Uterus (tissue), 3 donors: ENCODE measurements at regions not wholly inside any gene's neighbourhood (a gene's known extent, or its start where the extent isn't known, plus 50 kb on each side); places are given as distances from the start of the nearest gene placed in this dataset.

Experiments used
- DNase-seq, 2 donors: peaks; one replicate each; pipeline ENCODE4 v3.0.0-alpha.2; 2019 to 2020
- H3K27ac ChIP-seq, 2 donors: fragments of 200-600 bp; sonication (generic); 1 replicate in 1 of 2; 2 replicates in 1 of 2; pipeline ENCODE4 v1.5.1; 2016 to 2018
- H3K27me3 ChIP-seq, 2 donors: fragments of 200-600 bp; sonication (generic); one replicate each; pipeline ENCODE4 v1.5.1; 2018 to 2019; ENCODE audit warnings: control low read depth in 1 of 2
- H3K36me3 ChIP-seq, 2 donors: fragments of 200-600 bp; sonication (generic); one replicate each; pipeline ENCODE4 v1.5.1; 2019; ENCODE audit warnings: control low read depth in 1 of 2
- H3K4me1 ChIP-seq, 2 donors: fragments of 200-600 bp; sonication (generic); one replicate each; pipeline ENCODE4 v1.5.1; 2018 to 2019; ENCODE audit warnings: control low read depth in 1 of 2
- H3K4me3 ChIP-seq, 2 donors: fragments of 200-600 bp; sonication (generic); 1 replicate in 1 of 2; 2 replicates in 1 of 2; pipeline ENCODE4 v1.5.1; 2018 to 2019; ENCODE audit warnings: mild to moderate bottlenecking in 1 of 2
- H3K9me3 ChIP-seq, 2 donors: fragments of 200-600 bp; sonication (generic); one replicate each; pipeline ENCODE4 v1.5.1; 2019; ENCODE audit warnings: control low read depth in 1 of 2
- POLR2A ChIP-seq, 2 donors: fragments of 450-650 bp; IDR thresholded peaks; one replicate each; pipeline ENCODE4 v1.6.1; 2016; ENCODE audit warnings: antibody characterized with exemption in 2 of 2, mild to moderate bottlenecking in 1 of 2, moderate library complexity in 1 of 2
- intact Hi-C: fragments of 100-400 bp; cut with DNase I; formaldehyde crosslinking; loops from one replicate; pipeline ENCODE4 v1.15.1; 2023; ENCODE audit warnings: low total_unique reads
- TF ChIP-seq, protein P1 (sequence below), 4 experiments: fragments of 200-600 bp in 2 of 4; fragments of 450-650 bp in 2 of 4; sonication (generic) in 2 of 4; IDR thresholded peaks; one replicate each; pipeline ENCODE4 v1.5.1; 2016 to 2019; ENCODE audit warnings: antibody characterized with exemption in 4 of 4, mild to moderate bottlenecking in 2 of 4, moderate library complexity in 1 of 4
- donor health status: DM: yes; HTN: yes; CAD: no.

DNA sequence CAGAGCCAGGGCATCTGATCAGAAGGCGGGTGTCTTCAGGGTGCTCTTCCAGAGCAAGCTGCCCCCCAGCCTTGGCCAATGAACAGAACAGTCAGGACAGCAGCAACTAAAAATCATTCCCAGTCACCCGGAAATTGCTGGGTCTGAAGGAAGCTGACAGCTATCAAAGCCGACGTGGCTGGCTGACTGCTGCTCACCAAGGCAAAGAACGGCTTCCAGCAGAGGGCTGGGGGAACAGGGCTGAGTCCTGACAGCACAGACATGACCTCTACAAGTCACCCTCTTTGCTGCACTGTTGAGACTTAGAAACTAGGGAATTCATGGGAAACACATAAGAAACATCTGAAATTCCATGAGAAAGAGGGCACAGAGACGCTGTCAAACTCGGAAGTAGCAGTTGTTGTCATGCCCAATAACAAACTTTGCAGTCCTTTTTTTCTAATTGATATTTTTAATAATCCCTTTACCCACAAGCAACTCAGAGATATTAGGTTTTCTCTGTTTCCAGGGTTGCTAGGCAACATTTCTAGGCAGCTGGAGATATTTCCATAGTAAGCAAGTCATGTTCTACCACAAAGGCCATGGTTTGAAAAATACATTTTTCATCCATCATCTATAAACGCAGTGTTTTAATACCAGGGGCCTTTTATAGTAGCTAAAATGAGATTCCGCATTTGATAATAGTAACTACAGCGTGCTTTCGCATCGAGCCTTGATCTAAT lies 365.2 kb downstream of the SEC23A start:
- TF ChIP-seq, protein P1, sequence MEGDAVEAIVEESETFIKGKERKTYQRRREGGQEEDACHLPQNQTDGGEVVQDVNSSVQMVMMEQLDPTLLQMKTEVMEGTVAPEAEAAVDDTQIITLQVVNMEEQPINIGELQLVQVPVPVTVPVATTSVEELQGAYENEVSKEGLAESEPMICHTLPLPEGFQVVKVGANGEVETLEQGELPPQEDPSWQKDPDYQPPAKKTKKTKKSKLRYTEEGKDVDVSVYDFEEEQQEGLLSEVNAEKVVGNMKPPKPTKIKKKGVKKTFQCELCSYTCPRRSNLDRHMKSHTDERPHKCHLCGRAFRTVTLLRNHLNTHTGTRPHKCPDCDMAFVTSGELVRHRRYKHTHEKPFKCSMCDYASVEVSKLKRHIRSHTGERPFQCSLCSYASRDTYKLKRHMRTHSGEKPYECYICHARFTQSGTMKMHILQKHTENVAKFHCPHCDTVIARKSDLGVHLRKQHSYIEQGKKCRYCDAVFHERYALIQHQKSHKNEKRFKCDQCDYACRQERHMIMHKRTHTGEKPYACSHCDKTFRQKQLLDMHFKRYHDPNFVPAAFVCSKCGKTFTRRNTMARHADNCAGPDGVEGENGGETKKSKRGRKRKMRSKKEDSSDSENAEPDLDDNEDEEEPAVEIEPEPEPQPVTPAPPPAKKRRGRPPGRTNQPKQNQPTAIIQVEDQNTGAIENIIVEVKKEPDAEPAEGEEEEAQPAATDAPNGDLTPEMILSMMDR (IDR thresholded peaks at IDR 0.05), result no peak
- no peak for TF ChIP-seq POLR2A (IDR thresholded peaks at IDR 0.05)
- DNase-seq, result no peak
- Histone ChIP-seq H3K9me3 (no peaks in the 10 kb centered on the region), H3K4me1 (no peaks in the 10 kb centered on the region), H3K36me3 (no peaks in the 10 kb centered on the region), H3K4me3 (no peak overlapping the region), H3K27me3 (no peaks in the 10 kb centered on the region), H3K27ac (no peak overlapping the region)
- intact Hi-C loops, result no loop called here

DNA sequence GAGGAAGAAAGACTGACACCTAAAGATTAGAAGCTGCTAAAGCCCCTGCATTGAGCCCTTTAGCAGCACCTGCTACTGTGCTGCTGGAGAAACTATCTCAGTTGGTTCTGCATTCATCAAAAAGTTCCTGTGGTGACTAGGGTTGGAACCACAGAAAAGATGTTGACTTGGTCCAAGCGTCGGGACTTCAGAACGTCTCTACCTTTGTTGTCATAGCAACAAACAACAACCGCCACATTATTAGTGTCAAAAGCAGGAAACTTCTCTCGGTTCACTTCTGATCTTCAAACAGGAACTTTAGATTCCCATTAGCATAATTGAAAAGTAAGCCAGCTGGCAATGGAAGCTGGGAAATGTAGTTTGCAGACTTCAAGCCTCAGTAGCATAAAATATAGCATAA lies 368.0 kb downstream of the SEC23A start:
- Histone ChIP-seq H3K27me3 (no peaks in the 10 kb centered on the region), H3K9me3 (no peaks in the 10 kb centered on the region), H3K4me3 (no peak overlapping the region), H3K36me3 (no peaks in the 10 kb centered on the region), H3K27ac (no peak overlapping the region), H3K4me1 (no peaks in the 10 kb centered on the region)
- TF ChIP-seq, protein P1 (IDR thresholded peaks at IDR 0.05), result no peak
- no peak for TF ChIP-seq POLR2A (IDR thresholded peaks at IDR 0.05)
- intact Hi-C loops, result no loop called here
- DNase-seq, result no peak

DNA sequence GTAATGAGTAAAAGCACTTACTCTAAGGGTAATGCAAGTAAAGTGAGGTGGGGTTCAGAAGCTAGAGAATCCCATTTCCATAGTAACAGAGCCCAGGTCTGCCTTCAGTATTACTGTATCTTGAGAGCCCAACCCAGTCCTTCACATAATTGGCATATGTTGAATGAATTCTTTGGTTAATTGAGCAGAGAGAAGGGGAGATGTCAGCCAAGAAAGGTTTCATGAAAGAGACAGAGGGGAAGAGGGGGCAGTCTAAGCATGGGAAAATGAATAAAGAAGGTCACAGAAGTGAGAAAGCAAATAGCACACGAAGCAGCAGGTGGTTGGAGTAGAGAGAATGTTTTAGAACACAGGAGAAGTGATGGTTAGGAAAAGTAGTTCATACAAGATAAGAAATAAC lies 371.1 kb downstream of the SEC23A start:
- H3K36me3 ChIP-seq, result no peaks in the 10 kb centered on the region
- TF ChIP-seq, protein P1 (IDR thresholded peaks at IDR 0.05), result no peak
- no peak for TF ChIP-seq POLR2A (IDR thresholded peaks at IDR 0.05)
- no peak for DNase-seq
- H3K27ac ChIP-seq, result no peak overlapping the region
- H3K4me1 ChIP-seq, result no peaks in the 10 kb centered on the region
- no peak overlapping the region for H3K4me3 ChIP-seq
- intact Hi-C loops, result no loop called here
- H3K9me3 ChIP-seq, result no peaks in the 10 kb centered on the region
- no peaks in the 10 kb centered on the region for H3K27me3 ChIP-seq

DNA sequence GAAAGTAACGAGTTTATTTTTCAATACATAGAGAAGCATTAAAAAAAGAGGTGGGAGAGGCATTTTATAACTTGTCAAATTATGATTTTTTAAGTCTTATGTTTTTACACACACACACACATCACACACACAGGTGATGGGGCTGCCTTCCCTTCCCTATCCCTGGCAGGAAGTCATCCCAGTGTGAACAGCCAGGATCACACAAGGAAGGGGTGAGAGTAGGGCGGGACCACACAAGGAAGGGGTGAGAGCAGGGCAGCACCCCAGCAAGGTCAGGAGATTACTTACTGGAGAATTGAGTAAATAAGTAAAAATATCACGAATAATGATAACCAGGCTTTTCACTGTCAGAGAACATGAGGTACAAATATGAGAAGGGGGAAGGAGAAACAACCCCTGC lies 372.6 kb downstream of the SEC23A start:
- H3K4me3 ChIP-seq, result no peak overlapping the region
- no peaks in the 10 kb centered on the region for H3K27me3 ChIP-seq
- no peaks in the 10 kb centered on the region for H3K4me1 ChIP-seq
- H3K36me3 ChIP-seq, result no peaks in the 10 kb centered on the region
- TF ChIP-seq POLR2A (IDR thresholded peaks at IDR 0.05), result no peak
- TF ChIP-seq, protein P1 (IDR thresholded peaks at IDR 0.05), result no peak
- intact Hi-C loops, result no loop called here
- DNase-seq, result no peak
- H3K27ac ChIP-seq, result no peak overlapping the region
- H3K9me3 ChIP-seq, result no peaks in the 10 kb centered on the region

DNA sequence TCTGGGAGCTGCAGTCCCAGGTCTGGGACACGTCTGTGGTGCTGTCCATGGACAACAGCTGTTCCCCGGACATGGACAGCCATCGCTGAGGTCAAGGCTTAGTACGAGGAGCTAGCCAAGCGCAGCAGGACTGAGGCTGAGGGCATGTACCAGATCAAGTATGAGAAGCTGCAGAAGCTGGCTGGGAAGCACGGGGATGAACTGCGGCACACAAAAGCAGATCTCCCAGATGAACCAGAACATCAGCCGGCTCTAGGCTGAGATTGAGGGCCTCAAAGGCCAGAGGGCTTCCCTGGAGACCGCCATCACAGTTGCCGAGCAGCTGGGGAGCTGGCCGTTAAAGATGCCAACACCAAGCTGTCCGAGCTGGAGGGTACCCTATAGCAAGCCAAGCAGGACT lies 375.3 kb downstream of the SEC23A start:
- no peak for TF ChIP-seq POLR2A (IDR thresholded peaks at IDR 0.05)
- TF ChIP-seq, protein P1 (IDR thresholded peaks at IDR 0.05), result no peak
- Histone ChIP-seq H3K27ac (no peak overlapping the region), H3K4me3 (no peak overlapping the region), H3K27me3 (no peaks in the 10 kb centered on the region), H3K4me1 (no peaks in the 10 kb centered on the region), H3K9me3 (no peaks in the 10 kb centered on the region), H3K36me3 (no peaks in the 10 kb centered on the region)
- intact Hi-C loops, result no loop called here
- no peak for DNase-seq
